Karpas-422 (cell line): ENCODE measurements at regions not wholly inside any gene's neighbourhood (a gene's known extent, or its start where the extent isn't known, plus 50 kb on each side); places are given as distances from the start of the nearest gene placed in this dataset.

Experiments used
- DNase-seq: peaks from one replicate; pipeline ENCODE4 v3.0.0-alpha.2; 2015
- H2AFZ ChIP-seq: fragments of 200-600 bp; sonication (generic); 2 replicates; pipeline ENCODE4 v1.6.1; 2014; ENCODE audit warnings: antibody characterized with exemption, low read length, mixed read lengths
- H3K27ac ChIP-seq: fragments of 200-600 bp; sonication (generic); 2 replicates; pipeline ENCODE4 v1.5.1; 2014; ENCODE audit warnings: mild to moderate bottlenecking, low read length, moderate library complexity
- H3K27me3 ChIP-seq: fragments of 200-600 bp; sonication (generic); 2 replicates; pipeline ENCODE4 v1.6.1; 2014; ENCODE audit warnings: low read length, mixed read lengths
- H3K36me3 ChIP-seq: fragments of 200-600 bp; sonication (generic); 2 replicates; pipeline ENCODE4 v1.6.1; 2014; ENCODE audit warnings: low read length, mixed read lengths; ENCODE audit not compliant: insufficient read depth
- H3K4me1 ChIP-seq: fragments of 200-600 bp; sonication (generic); 2 replicates; pipeline ENCODE4 v1.6.1; 2014; ENCODE audit warnings: mild to moderate bottlenecking, low read length, mixed read lengths
- H3K4me2 ChIP-seq: fragments of 200-600 bp; sonication (generic); 2 replicates; pipeline ENCODE4 v1.6.1; 2014; ENCODE audit warnings: low read length, low read depth, mild to moderate bottlenecking; ENCODE audit not compliant: poor library complexity, severe bottlenecking
- H3K4me3 ChIP-seq: fragments of 200-600 bp; sonication (generic); 2 replicates; pipeline ENCODE4 v1.5.1; 2014; ENCODE audit warnings: mild to moderate bottlenecking, antibody characterized with exemption, low read length, mixed read lengths
- H3K79me2 ChIP-seq: fragments of 200-600 bp; sonication (generic); 2 replicates; pipeline ENCODE4 v1.6.1; 2014; ENCODE audit warnings: mild to moderate bottlenecking, low read length, mixed read lengths
- H3K9ac ChIP-seq: fragments of 200-600 bp; sonication (generic); 2 replicates; pipeline ENCODE4 v1.6.0; 2014; ENCODE audit warnings: low read length
- H3K9me2 ChIP-seq: fragments of 200-600 bp; sonication (generic), shearing (Covaris generic); replicated peaks from 2 replicates; pipeline ENCODE4 v1.6.0; 2014; ENCODE audit warnings: mild to moderate bottlenecking, low read length, moderate library complexity; ENCODE audit not compliant: insufficient read depth
- H3K9me3 ChIP-seq: fragments of 300-700, 200-600 bp; sonication (generic); 2 replicates; pipeline ENCODE4 v1.6.1; 2014; ENCODE audit warnings: low read length, mixed read lengths
- H4K20me1 ChIP-seq: fragments of 200-600 bp; sonication (generic); 2 replicates; pipeline ENCODE4 v1.6.1; 2014; ENCODE audit warnings: mild to moderate bottlenecking, antibody characterized with exemption, low read length, low read depth; ENCODE audit not compliant: insufficient read depth

DNA sequence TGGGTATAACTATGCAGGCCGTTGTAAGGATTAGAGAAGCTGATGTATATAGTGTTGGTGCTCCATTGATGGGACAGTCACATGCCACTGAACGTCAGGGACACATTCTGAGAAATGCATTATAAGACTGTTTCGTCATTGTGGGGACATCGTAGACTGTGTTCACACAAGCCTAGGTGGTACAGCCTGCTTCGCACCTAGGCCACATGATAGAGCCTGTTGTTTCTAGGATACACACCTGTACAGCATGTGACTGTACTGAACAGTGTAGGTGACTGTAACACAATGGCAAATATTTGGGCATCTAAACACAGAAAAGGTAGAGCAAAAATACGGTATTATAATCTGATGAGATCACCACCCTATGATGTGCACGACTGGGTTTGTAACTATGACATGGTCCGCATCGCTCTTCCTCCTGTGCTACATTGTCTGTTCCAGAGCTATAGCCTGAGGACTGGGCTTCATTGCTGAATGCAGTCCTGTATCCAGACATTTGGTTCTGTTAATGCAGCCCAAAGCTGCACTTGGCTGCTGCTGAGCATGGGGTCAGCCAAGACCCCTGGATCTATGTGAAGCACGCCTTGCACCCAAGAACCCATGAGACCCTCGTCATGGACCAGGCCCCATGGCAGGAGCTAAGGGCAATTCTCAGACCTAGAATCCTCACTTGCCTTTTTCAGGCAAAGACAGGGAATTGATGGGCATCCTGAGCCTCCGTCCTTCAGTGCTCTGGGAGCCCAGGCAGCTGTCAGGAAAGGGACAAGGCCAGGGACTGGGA lies 51.1 kb upstream of the THY1 start:
- Histone ChIP-seq H3K9ac (no peak overlapping the region), H3K4me2 (no peak overlapping the region), H3K4me1 (peaks cover 39% of the 10 kb centered on the region), H3K9me3 (no peaks in the 10 kb centered on the region), H3K9me2 (no peaks in the 10 kb centered on the region), H4K20me1 (no peaks in the 10 kb centered on the region), H3K27ac (no peak overlapping the region), H3K79me2 (no peaks in the 10 kb centered on the region), H2AFZ (no peak overlapping the region), H3K4me3 (no peak overlapping the region), H3K27me3 (no peaks in the 10 kb centered on the region), H3K36me3 (no peaks in the 10 kb centered on the region)
- DNase-seq: no peak

DNA sequence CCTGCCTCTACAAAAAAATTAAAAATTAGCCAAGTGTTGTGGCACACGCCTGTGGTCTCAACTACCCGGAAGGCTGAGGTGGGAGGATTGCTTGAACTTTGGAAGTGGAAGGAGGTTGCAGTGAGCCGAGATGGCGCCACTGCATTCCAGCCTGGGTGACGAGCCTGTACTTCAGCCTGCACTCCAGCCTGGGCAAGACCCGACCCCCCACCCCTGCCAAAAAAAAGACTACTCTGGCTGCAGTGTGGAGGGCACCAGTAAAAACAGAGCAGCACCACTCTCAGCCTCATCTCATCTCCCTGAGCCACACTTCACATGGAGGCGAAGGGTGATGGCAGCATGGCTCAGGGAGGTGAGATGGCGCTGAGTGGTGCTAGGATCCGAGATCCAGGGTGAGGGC lies 50.3 kb upstream of the THY1 start:
- Histone ChIP-seq H4K20me1 (no peaks in the 10 kb centered on the region), H3K9me3 (no peaks in the 10 kb centered on the region), H3K4me3 (no peak overlapping the region), H2AFZ (no peak overlapping the region), H3K79me2 (no peaks in the 10 kb centered on the region), H3K4me1 (peaks cover 46% of the 10 kb centered on the region), H3K27ac (no peak overlapping the region), H3K9me2 (no peaks in the 10 kb centered on the region), H3K4me2 (no peak overlapping the region), H3K27me3 (no peaks in the 10 kb centered on the region), H3K9ac (no peak overlapping the region), H3K36me3 (no peaks in the 10 kb centered on the region)
- no peak for DNase-seq

DNA sequence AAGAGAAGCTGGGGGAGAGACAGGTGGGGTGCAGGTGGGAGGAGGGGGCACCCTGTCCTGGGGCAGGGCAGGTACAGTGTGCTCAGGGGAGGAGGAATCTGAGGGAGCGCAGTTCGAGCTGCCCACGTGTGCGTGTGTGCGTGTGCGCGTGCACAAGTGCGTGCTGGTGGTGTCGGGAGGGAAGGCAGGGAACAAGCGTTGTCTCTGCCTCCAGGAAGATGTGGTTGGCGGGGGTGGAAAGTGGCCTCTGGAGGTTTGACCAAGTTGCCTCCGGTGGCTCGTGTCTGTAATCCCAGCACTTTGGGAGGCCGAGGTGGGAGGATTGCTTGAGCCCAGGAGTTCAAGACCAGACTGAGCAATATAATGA lies 49.9 kb upstream of the THY1 start:
- no peaks in the 10 kb centered on the region for H3K9me2 ChIP-seq
- peaks cover 46% of the 10 kb centered on the region for H3K4me1 ChIP-seq
- no peaks in the 10 kb centered on the region for H3K79me2 ChIP-seq
- no peaks in the 10 kb centered on the region for H3K27me3 ChIP-seq
- H3K36me3 ChIP-seq: no peaks in the 10 kb centered on the region
- no peaks in the 10 kb centered on the region for H4K20me1 ChIP-seq
- H3K9ac ChIP-seq: no peak overlapping the region
- DNase-seq: no peak
- H2AFZ ChIP-seq: no peak overlapping the region
- H3K9me3 ChIP-seq: no peaks in the 10 kb centered on the region
- H3K4me3 ChIP-seq: no peak overlapping the region
- H3K4me2 ChIP-seq: no peak overlapping the region
- H3K27ac ChIP-seq: no peak overlapping the region
